Liver (tissue), 2 donors: ENCODE measurements at regions not wholly inside any gene's neighbourhood (a gene's known extent, or its start where the extent isn't known, plus 50 kb on each side); places are given as distances from the start of the nearest gene placed in this dataset.

Experiments used
- CTCF ChIP-seq: fragments of 150-350 bp; IDR thresholded peaks from 2 replicates; pipeline ENCODE4 v1.5.1; 2017; ENCODE audit warnings: improper control_type of control experiment, low read depth, low read length; ENCODE audit not compliant: missing input control
- MAX ChIP-seq: IDR thresholded peaks from 2 replicates; pipeline ENCODE4 v1.6.1; 2016; ENCODE audit warnings: antibody characterized with exemption
- REST ChIP-seq: IDR thresholded peaks from 2 replicates; pipeline ENCODE4 v1.6.1; 2016; ENCODE audit warnings: antibody characterized with exemption, mild to moderate bottlenecking
- donor health status: healthy.

GRCh38 chr15:94107652-94108051 is 123.7 kb upstream of the MCTP2 start:
- no peak for TF ChIP-seq CTCF
- no peak for TF ChIP-seq MAX
- no peak for TF ChIP-seq REST
